Sciatic nerve (tissue), 2 donors: ENCODE measurements at regions not wholly inside any gene's neighbourhood (a gene's known extent, or its start where the extent isn't known, plus 50 kb on each side); places are given as distances from the start of the nearest gene placed in this dataset.
A peak's percentile ranks its signal among the peaks of the same experiment; 100 is the strongest.
"Not testable (repeated sequence)": the region's sequence is repeated elsewhere in the genome, so short reads cannot be mapped to it uniquely, and the experiment has no call there.

Source experiments
- ATAC-seq: fragments of 200-7000 bp; cut with Tn5 transposase; one replicate; pipeline ENCODE4 v1.9.1; 2020; ENCODE audit warnings: mild to moderate bottlenecking, moderate library complexity
- DNase-seq: peaks from one replicate; pipeline ENCODE4 v3.0.0-alpha.2; 2020; ENCODE audit warnings: low spot score
- intact Hi-C: fragments of 100-400 bp; cut with DNase I; formaldehyde crosslinking; loops from one replicate; pipeline ENCODE4 v1.14.2; 2022
- donor health status: DM: no; HTN: no; CAD: no.
- donor health status: DM: no; HTN: no; CAD: no.

GRCh38 chr1:94309829-94310569 lies 72.6 kb upstream of the ARHGAP29 start:
- DNase-seq: no peak
- no peak for ATAC-seq

GRCh38 chr1:94309216-94309615 lies 71.8 kb upstream of the ARHGAP29 start:
- ATAC-seq (no peak), DNase-seq (no peak)
- intact Hi-C loops: no loop called here

More at GRCh38 chr1:94309829-94310569, 72.6 kb upstream of the ARHGAP29 start:
- intact Hi-C loops: no loop called here

GRCh38 chr1:94306521-94306920 lies 69.1 kb upstream of the ARHGAP29 start:
- intact Hi-C loops: no loop called here
- ATAC-seq (no peak), DNase-seq (no peak)

- DNase-seq (no peak), ATAC-seq (no peak)
- intact Hi-C loops: no loop called here
Observed at GRCh38 chr1:94305704-94306103, 68.3 kb upstream of the ARHGAP29 start.

GRCh38 chr1:94304553-94304952 lies 67.2 kb upstream of the ARHGAP29 start:
- no peak for DNase-seq
- intact Hi-C loops: no loop called here
- ATAC-seq: no peak

- no peak for DNase-seq
- no peak for ATAC-seq
- intact Hi-C loops: no loop called here
Observed at GRCh38 chr1:94303005-94303404, 65.6 kb upstream of the ARHGAP29 start.

- intact Hi-C loops: no loop called here
- ATAC-seq (no peak), DNase-seq (no peak)
Observed at GRCh38 chr1:94302497-94302896, 65.1 kb upstream of the ARHGAP29 start.

- ATAC-seq (no peak), DNase-seq (no peak)
- intact Hi-C loops: no loop called here
Observed at GRCh38 chr1:94301186-94301585, 63.8 kb upstream of the ARHGAP29 start.

GRCh38 chr1:94300731-94301130 lies 63.3 kb upstream of the ARHGAP29 start:
- intact Hi-C loops: no loop called here
- ATAC-seq (no peak), DNase-seq (no peak)

GRCh38 chr1:94299627-94300553 lies 62.5 kb upstream of the ARHGAP29 start:
- no peak for DNase-seq
- peak; percentile 18 for ATAC-seq
- intact Hi-C loops: no loop called here

GRCh38 chr1:94298861-94299260 lies 61.5 kb upstream of the ARHGAP29 start:
- intact Hi-C loops: no loop called here
- peak; percentile 81 for ATAC-seq
- DNase-seq: no peak

- intact Hi-C loops: no loop called here
- no peak for DNase-seq
- ATAC-seq: peak; percentile 69
Observed at GRCh38 chr1:94296018-94296417, 58.6 kb upstream of the ARHGAP29 start.

GRCh38 chr1:94292978-94293377 lies 55.6 kb upstream of the ARHGAP29 start:
- DNase-seq, intact Hi-C loops, ATAC-seq: not testable (repeated sequence)

GRCh38 chr1:94289244-94289643 lies 51.9 kb upstream of the ARHGAP29 start:
- ATAC-seq, DNase-seq, intact Hi-C loops: not testable (repeated sequence)
